HG03108 (cell line): ENCODE measurements at regions not wholly inside any gene's neighbourhood (a gene's known extent, or its start where the extent isn't known, plus 50 kb on each side); places are given as distances from the start of the nearest gene placed in this dataset.
"Not testable (repeated sequence)": the region's sequence is repeated elsewhere in the genome, so short reads cannot be mapped to it uniquely, and the experiment has no call there.

ENCODE experiments used
- ATAC-seq: cut with Tn5 transposase; IDR thresholded peaks from one replicate; pipeline ENCODE4 v1.9.1; 2021; ENCODE audit warnings: moderate library complexity; ENCODE audit not compliant: unreplicated experiment

DNA sequence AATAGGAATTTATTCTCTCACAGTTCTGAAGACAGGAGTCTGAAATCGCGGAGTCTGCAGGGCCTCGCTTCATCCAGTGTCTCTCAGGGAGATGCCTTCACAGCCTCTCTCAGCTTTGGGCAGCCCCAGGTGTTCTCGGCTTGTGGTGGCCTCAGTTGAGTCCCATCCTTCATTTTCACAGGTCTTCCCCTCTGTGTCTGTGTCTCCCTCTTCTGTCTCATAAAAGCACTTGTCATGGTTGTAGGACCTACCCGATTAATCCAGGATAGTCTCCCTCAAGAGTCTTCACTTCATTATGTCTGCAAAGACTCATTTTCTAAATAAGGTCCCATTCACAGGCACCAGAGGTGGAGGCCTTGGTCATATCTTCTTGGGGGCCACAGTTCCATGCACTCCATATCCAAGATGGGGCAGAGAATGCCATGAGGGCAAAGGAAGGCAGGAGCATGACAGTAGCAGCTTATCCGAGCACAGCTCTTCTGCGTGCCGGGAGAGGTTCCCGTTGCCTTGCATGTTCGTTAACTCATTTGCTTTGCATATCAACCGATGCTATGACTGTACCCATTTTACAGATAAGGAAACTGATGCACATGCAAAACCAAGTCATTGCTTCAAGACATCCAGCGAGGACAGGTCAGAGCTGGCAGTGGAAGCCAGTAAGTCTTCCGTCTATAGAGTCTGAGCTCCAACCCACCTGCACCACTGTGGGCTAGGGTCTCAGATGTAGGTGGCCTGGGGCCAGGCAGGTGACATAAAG lies 363.8 kb upstream of the SULF2 start:
- no peak for ATAC-seq

DNA sequence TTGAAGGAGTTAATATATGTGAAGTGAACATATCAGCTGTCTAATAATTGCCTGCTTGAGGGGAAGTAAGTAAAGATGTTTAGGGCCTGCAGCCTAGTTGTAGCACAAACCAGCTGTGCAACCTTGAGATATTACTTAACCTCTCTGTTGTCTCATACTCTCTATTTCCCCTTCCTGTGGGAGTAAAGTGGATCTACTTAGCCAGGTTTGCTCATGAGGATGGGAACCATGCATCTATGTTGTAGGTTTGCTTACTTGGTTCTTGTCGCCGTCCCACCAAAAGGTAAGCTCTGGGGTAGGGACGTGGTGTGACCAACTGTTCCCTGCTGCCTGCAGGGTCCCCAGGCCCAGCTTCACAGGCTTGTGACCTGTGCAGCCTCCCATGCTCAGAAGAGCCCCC lies 362.7 kb upstream of the SULF2 start:
- no peak for ATAC-seq

GRCh38 chr20:48147311-48147710 lies 362.0 kb upstream of the SULF2 start:
- ATAC-seq, result no peak

GRCh38 chr20:48146877-48147276 lies 361.6 kb upstream of the SULF2 start:
- ATAC-seq, result no peak

GRCh38 chr20:48146308-48146707 lies 361.0 kb upstream of the SULF2 start:
- no peak for ATAC-seq

DNA sequence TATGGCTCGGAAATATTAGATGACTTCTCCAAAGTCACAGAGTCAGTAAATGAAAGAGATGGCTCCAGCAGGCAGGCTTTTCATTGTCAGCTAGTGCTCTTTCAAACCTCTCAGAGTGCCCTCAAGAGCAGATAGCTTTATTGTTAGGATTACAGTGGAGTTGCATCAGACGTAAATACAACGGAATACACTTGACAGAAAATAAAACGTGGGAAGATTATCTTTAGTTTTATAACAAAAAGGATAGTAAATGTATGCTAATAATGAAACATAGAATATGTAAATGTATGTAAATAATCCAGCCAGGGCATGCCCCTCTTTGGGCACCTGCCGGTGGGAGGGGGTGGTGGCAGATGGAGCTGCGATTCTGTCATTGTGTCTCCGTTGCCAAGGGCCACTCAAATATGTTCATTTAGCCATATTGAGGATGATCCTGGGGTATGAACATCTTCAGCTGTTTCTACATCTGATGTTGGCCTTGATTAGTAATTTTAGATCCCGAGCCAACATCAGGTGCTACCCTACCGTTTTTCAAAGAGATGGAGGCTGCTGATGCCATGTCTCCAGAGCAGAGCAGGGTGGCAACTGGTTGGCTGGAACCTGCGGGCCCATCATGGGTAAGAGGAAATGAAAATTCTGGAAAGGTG lies 358.3 kb upstream of the SULF2 start:
- ATAC-seq, result no peak

GRCh38 chr20:48142516-48142773 lies 357.2 kb upstream of the SULF2 start:
- ATAC-seq, result no peak

DNA sequence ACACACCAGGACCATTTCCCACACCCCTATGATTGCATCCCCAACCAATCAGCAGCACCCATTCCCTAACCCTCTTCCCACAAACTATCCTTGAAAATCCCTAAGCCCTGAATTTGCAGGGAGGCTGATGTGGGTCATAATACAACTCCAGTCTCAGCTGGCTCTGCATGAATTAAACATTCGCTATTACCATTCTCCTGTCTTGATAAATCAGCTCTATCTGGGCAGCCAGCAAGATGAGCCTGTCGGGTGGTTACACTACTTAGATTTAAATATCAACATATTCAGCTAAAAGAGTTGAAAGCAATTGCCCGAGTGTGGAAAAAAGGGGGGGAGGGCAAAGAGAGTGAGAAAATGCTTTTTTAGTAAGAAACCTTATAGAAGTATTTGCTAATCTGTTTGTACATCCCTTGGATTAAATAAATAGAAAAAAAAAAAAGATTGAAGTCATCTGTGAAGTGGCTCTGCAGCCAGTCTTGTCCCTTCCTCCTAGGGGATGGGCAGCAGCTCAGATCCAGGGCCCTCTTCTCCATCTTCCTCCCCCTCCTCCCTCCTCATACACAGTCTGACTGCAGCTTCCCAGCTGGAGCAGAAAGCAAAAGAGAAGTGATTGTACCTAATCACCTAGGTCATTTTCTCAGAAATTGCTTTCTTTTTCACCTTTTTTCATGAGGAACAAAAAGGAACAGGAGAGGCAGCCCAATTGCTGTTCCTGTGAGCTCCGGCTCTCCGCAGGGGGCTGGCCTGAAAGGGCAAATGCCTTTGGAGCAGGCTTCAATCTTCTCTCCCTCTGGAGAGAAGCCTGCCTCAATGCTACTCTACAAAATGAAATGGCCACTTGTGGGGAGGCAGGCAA lies 356.6 kb upstream of the SULF2 start:
- no peak for ATAC-seq

DNA sequence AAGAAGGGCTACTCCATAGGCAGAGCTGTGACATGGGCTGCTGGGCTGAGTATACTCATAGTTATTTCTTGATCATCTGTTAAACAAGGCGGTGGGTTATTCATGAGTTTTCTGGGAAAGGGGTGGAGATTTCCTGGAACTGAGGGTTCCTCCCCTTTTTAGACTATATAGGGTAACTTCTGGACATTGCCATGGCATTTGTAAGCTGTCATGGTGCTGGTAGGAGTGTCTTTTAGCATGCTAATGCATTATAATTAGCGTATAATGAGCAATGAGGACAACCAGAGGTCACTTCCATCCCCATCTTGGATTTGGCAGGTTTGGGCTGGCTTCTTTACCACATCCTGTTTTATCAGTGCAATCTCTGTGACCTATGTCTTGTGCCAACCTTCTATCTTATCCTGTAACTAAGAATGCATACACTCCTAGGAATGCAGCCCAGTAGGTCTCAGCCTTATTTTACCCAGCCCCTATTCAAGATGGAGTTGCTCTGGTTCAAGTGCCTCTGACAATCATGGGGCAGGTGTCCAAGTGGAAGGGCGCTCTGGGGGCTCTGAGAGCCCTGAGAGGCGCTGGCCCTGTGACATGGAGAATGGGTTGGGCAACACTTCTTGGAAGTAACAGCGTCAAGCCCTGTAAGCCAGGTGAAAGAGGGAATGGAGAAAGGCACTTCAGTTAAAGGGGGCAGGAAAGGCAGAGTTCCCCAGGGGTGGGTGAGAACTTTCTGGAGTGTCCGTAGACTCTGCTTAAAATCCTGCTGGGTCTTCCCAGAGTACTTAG lies 354.2 kb upstream of the SULF2 start:
- ATAC-seq, result no peak

DNA sequence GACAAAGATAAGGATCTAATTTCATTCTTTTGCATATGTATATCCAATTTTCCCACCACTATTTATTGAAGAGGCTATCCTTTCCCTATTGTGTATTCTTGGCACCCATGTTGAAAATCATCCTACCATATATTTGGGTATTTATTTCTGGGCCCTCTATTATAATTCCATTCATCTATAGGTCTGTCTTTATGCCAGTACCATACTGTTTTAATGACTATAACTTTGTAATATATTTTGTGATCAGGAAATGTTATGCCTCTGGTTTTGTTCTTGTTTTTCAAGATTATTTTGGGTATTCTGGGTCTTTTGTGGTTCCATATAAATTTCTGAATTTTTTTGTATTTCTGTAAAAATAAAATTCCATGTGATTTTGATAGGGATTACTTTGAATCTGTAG lies 347.6 kb upstream of the SULF2 start:
- no peak for ATAC-seq

GRCh38 chr20:48131581-48131980 lies 346.3 kb upstream of the SULF2 start:
- ATAC-seq, result no peak

GRCh38 chr20:48129345-48129942 lies 344.2 kb upstream of the SULF2 start:
- no peak for ATAC-seq

DNA sequence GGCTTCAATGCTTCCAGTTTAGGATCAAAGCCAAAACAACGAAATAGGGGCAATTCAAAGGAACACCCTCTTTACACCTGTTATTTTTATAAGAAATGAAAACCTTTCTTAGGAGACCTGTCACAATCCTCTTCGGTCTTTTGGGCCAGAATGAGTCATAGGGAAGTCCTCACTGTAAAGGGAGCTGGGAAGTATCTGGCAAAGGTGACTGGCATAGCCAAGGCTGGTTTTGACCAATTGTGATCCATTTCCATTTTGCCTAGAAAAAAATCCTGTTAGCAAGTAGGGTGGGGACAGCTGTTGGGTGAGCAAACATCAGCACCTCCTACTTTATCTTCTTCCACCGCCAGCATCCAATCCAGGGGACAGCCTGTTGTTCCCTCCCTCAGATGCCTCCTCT lies 343.2 kb upstream of the SULF2 start:
- ATAC-seq, result no peak

DNA sequence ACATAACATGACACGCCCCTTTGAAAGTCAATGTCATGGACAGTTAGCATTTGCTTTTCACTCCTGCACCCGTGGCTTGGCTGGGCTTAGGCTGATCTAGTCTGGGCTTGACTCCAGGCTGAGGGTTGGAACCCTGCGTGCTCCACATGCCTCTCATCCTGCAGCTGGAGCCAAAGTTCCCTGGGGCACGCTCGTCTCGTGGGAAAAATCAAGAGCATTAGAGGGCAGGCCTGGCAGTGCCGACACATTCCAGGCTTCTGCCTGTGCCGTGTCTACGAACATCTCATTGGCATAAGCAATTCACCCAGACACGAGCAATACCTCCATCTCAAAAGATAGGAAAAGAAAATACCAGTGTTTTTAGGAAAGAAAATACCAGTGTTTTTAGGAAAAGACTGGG lies 342.7 kb upstream of the SULF2 start:
- ATAC-seq, result not testable (repeated sequence)

GRCh38 chr20:48127133-48127532 lies 341.9 kb upstream of the SULF2 start:
- not testable (repeated sequence) for ATAC-seq

- ATAC-seq, result no peak
Observed at GRCh38 chr20:48126227-48126740, 341.0 kb upstream of the SULF2 start.

DNA sequence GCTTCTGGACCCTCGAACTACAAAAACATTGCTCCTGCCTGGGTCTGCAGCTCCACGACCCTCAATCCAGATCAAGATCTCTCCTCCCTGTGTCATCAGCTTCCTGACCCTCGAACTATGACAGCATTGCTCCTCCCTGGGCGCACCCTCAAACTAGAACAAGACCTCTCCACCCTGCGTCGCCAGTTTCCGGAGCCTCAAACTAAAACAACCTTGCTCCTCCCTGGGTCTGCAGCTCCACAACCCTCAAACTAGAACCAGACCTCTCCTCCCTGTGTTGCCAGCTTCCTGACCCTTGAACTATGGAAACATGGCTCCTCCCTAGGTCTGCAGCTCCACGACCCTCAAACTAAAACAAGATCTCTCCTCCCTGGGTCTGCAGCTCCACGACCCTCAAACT lies 339.7 kb upstream of the SULF2 start:
- ATAC-seq, result no peak

DNA sequence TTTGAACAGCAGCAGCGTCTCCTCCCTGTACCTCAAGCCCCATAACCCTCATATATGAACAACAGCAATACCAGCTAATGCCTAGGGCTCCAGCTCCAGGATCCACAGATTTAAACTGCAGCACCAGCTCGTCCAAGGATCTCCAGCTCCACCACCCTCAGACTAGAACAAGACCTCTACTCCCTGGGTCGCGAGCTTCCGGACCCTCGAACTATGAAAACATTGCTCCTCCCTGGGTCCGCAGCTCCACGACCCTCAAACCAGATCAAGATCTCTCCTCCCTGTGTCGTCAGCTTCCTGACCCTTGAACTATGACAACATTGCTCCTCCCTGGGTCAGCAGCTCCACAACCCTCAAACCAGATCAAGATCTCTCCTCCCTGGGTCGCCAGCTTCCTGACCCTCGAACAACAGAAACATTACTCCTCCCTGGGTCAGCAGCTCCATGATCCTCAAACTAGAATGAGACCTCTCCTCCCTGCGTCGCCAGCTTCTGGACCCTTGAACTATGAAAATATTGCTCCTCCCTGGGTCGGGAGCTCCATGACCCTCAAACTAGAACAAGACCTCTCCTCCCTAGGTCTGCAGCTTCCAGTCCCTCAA lies 339.0 kb upstream of the SULF2 start:
- ATAC-seq, result no peak

DNA sequence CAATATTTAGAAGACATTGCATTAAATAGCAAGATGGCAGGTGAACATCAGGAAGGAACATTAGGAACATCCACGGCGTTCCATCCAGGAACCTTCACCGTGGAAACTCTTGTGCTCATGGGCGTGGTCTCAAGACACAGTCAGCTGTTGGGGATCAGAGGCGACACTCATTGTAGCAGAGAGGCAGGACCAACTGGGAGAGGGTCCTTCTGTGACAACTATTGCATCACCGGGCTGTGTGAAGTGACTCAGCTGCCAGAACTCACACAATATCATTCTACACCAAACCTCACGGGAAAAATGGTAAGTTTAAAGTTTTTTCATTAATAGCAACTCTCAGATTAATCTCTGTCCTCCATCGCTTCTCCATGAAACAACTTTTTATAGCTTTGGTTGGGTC lies 334.8 kb upstream of the SULF2 start:
- ATAC-seq, result no peak

- not testable (repeated sequence) for ATAC-seq
Observed at GRCh38 chr20:48119389-48119788, 334.1 kb upstream of the SULF2 start.
